HG02884 (cell line): ENCODE measurements at regions not wholly inside any gene's neighbourhood (a gene's known extent, or its start where the extent isn't known, plus 50 kb on each side); places are given as distances from the start of the nearest gene placed in this dataset.

Source experiments
- ATAC-seq: cut with Tn5 transposase; IDR thresholded peaks from one replicate; pipeline ENCODE4 v1.9.1; 2021; ENCODE audit warnings: mild to moderate bottlenecking, moderate library complexity; ENCODE audit not compliant: unreplicated experiment

GRCh38 chr3:19725000-19725399 lies 209.0 kb downstream of the EFHB start:
- no peak for ATAC-seq

- ATAC-seq, result no peak
Measured at GRCh38 chr3:19717736-19718135, 216.3 kb downstream of the EFHB start.

GRCh38 chr3:19711160-19711782 lies 222.7 kb downstream of the EFHB start:
- ATAC-seq, result peak; percentile 73

GRCh38 chr3:19702416-19703078 lies 231.5 kb downstream of the EFHB start:
- no peak for ATAC-seq

- ATAC-seq, result no peak
Measured at GRCh38 chr3:19688767-19689166, 245.2 kb downstream of the EFHB start.

GRCh38 chr3:19668163-19668562 lies 265.9 kb downstream of the EFHB start:
- ATAC-seq, result no peak

- no peak for ATAC-seq
Measured at GRCh38 chr3:19662486-19662885, 271.5 kb downstream of the EFHB start.

- ATAC-seq, result no peak
Measured at GRCh38 chr3:19652336-19652735, 281.7 kb downstream of the EFHB start.

- peak; percentile 70 for ATAC-seq
Measured at GRCh38 chr3:19645093-19645492, 288.9 kb downstream of the EFHB start.

- ATAC-seq, result peak; percentile 56
Measured at GRCh38 chr3:19644405-19644804, 289.6 kb downstream of the EFHB start.

- ATAC-seq, result no peak
Measured at GRCh38 chr3:19641408-19641807, 292.6 kb downstream of the EFHB start.

- no peak for ATAC-seq
Measured at GRCh38 chr3:19632099-19633074, 301.6 kb downstream of the EFHB start.

- peak; percentile 92 for ATAC-seq
Measured at GRCh38 chr3:19598870-19599269, 335.1 kb downstream of the EFHB start.

GRCh38 chr3:19596408-19596807 lies 337.6 kb downstream of the EFHB start:
- ATAC-seq, result peak; percentile 56

- no peak for ATAC-seq
Measured at GRCh38 chr3:19595884-19596283, 338.1 kb downstream of the EFHB start.
